ENCODE measurements at regions not wholly inside any gene's neighbourhood (a gene's known extent, or its start where the extent isn't known, plus 50 kb on each side); places are given as distances from the start of the nearest gene placed in this dataset.

- no peak for TF ChIP-seq CTCF (conservative IDR thresholded peaks at IDR 0.05; ENCODE audit: low read depth, low read length)
- no peak for DNase-seq (ENCODE audit: low read depth)
- no peak overlapping the region for H3K4me3 ChIP-seq (ENCODE audit: low read depth, low read length)
Observed at GRCh38 chr10:118482393-118483331, 112.8 kb downstream of the PRLHR start.

- no peak for DNase-seq (ENCODE audit: low read depth)
- H3K4me3 ChIP-seq (ENCODE audit: low read depth, low read length) = no peak overlapping the region
- TF ChIP-seq CTCF (conservative IDR thresholded peaks at IDR 0.05; ENCODE audit: low read depth, low read length) = no peak
Observed at GRCh38 chr10:118481871-118482270, 113.6 kb downstream of the PRLHR start.

- no peak for DNase-seq (ENCODE audit: low read depth)
- H3K4me3 ChIP-seq (ENCODE audit: low read depth, low read length) = no peak overlapping the region
- TF ChIP-seq CTCF (conservative IDR thresholded peaks at IDR 0.05; ENCODE audit: low read depth, low read length) = no peak
Observed at GRCh38 chr10:118475214-118475613, 120.2 kb downstream of the PRLHR start.

- no peak for DNase-seq (ENCODE audit: low read depth)
- no peak for TF ChIP-seq CTCF (conservative IDR thresholded peaks at IDR 0.05; ENCODE audit: low read depth, low read length)
- H3K4me3 ChIP-seq (ENCODE audit: low read depth, low read length) = no peak overlapping the region
Observed at GRCh38 chr10:118474111-118474510, 121.3 kb downstream of the PRLHR start.

GRCh38 chr10:118473305-118473960 is 122.0 kb downstream of the PRLHR start:
- DNase-seq (ENCODE audit: low read depth) = no peak
- H3K4me3 ChIP-seq (ENCODE audit: low read depth, low read length) = no peak overlapping the region
- no peak for TF ChIP-seq CTCF (conservative IDR thresholded peaks at IDR 0.05; ENCODE audit: low read depth, low read length)

GRCh38 chr10:118472415-118473304 is 122.8 kb downstream of the PRLHR start:
- no peak for TF ChIP-seq CTCF (conservative IDR thresholded peaks at IDR 0.05; ENCODE audit: low read depth, low read length)
- H3K4me3 ChIP-seq (ENCODE audit: low read depth, low read length) = no peak overlapping the region
- DNase-seq (ENCODE audit: low read depth) = no peak

Measured in choroid plexus epithelial cell (primary cell).